ENCODE measurements at regions not wholly inside any gene's neighbourhood (a gene's known extent, or its start where the extent isn't known, plus 50 kb on each side); places are given as distances from the start of the nearest gene placed in this dataset.

GRCh38 chr13:105312906-105313305 is 1222.6 kb downstream of the EFNB2 start:
- Histone ChIP-seq H3K27ac (no peak overlapping the region), H3K4me3 (ENCODE audit: low read depth, low read length) (no peak overlapping the region), H3K9me3 (ENCODE audit: severe bottlenecking) (no peaks in the 10 kb centered on the region), H3K27me3 (ENCODE audit: insufficient read depth, low read depth, severe bottlenecking) (no peaks in the 10 kb centered on the region), H3K36me3 (no peaks in the 10 kb centered on the region)
- DNase-seq, result no peak
- TF ChIP-seq CTCF (IDR thresholded peaks at IDR 0.05; ENCODE audit: low read depth, low read length), result no peak

DNA sequence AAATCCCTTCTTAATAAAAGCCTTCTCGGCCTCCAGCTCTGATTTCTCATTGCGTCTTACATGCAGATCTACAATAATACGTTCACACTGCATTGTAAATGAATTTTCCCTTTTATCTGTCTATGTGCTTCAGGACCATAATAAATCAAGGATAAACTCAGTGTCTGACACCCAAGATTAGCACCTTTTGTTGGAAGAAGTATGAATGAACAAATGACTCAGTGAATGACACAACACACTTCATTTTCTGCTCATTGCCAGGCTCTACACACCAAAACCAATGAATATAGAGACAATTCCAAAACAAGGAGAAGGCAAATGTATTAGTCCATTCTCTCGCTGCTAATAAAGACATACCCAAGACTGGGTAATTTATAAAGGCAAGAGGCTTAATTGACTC is 1224.4 kb downstream of the EFNB2 start:
- Histone ChIP-seq H3K27me3 (ENCODE audit: insufficient read depth, low read depth, severe bottlenecking) (no peaks in the 10 kb centered on the region), H3K36me3 (no peaks in the 10 kb centered on the region), H3K27ac (no peak overlapping the region), H3K9me3 (ENCODE audit: severe bottlenecking) (no peaks in the 10 kb centered on the region), H3K4me3 (ENCODE audit: low read depth, low read length) (no peak overlapping the region)
- no peak for DNase-seq
- no peak for TF ChIP-seq CTCF (IDR thresholded peaks at IDR 0.05; ENCODE audit: low read depth, low read length)

GRCh38 chr13:105307776-105308175 is 1227.7 kb downstream of the EFNB2 start:
- Histone ChIP-seq H3K4me3 (ENCODE audit: low read depth, low read length) (no peak overlapping the region), H3K36me3 (no peaks in the 10 kb centered on the region), H3K27me3 (ENCODE audit: insufficient read depth, low read depth, severe bottlenecking) (no peaks in the 10 kb centered on the region), H3K9me3 (ENCODE audit: severe bottlenecking) (no peaks in the 10 kb centered on the region), H3K27ac (no peak overlapping the region)
- DNase-seq, result no peak
- no peak for TF ChIP-seq CTCF (IDR thresholded peaks at IDR 0.05; ENCODE audit: low read depth, low read length)

- Histone ChIP-seq H3K9me3 (ENCODE audit: severe bottlenecking) (no peaks in the 10 kb centered on the region), H3K36me3 (no peaks in the 10 kb centered on the region), H3K27ac (no peak overlapping the region), H3K27me3 (ENCODE audit: insufficient read depth, low read depth, severe bottlenecking) (no peaks in the 10 kb centered on the region), H3K4me3 (ENCODE audit: low read depth, low read length) (no peak overlapping the region)
- DNase-seq, result no peak
- no peak for TF ChIP-seq CTCF (IDR thresholded peaks at IDR 0.05; ENCODE audit: low read depth, low read length)
These were observed 1237.6 kb downstream of the EFNB2 start for GRCh38 chr13:105297839-105298238.

GRCh38 chr13:105291987-105292386 is 1243.5 kb downstream of the EFNB2 start:
- DNase-seq, result no peak
- no peaks in the 10 kb centered on the region for H3K9me3 ChIP-seq (ENCODE audit: severe bottlenecking)
- no peaks in the 10 kb centered on the region for H3K27me3 ChIP-seq (ENCODE audit: insufficient read depth, low read depth, severe bottlenecking)
- no peak for TF ChIP-seq CTCF (IDR thresholded peaks at IDR 0.05; ENCODE audit: low read depth, low read length)
- H3K27ac ChIP-seq, result no peak overlapping the region
- no peaks in the 10 kb centered on the region for H3K36me3 ChIP-seq
- no peak overlapping the region for H3K4me3 ChIP-seq (ENCODE audit: low read depth, low read length)

GRCh38 chr13:105290596-105290995 is 1244.9 kb downstream of the EFNB2 start:
- H3K27ac ChIP-seq, result no peak overlapping the region
- no peaks in the 10 kb centered on the region for H3K27me3 ChIP-seq (ENCODE audit: insufficient read depth, low read depth, severe bottlenecking)
- H3K4me3 ChIP-seq (ENCODE audit: low read depth, low read length), result no peak overlapping the region
- H3K9me3 ChIP-seq (ENCODE audit: severe bottlenecking), result no peaks in the 10 kb centered on the region
- TF ChIP-seq CTCF (IDR thresholded peaks at IDR 0.05; ENCODE audit: low read depth, low read length), result no peak
- DNase-seq, result no peak
- H3K36me3 ChIP-seq, result no peaks in the 10 kb centered on the region
